Ureter (tissue), 1 donor: ENCODE measurements at regions not wholly inside any gene's neighbourhood (a gene's known extent, or its start where the extent isn't known, plus 50 kb on each side); places are given as distances from the start of the nearest gene placed in this dataset.

ENCODE experiments used
- DNase-seq: peaks from one replicate; pipeline ENCODE4 v3.0.0-alpha.2; 2020; ENCODE audit warnings: low spot score
- donor health status: DM: yes; HTN: yes; CAD: no.

- no peak for DNase-seq
Observed at GRCh38 chr1:82775406-82776000, 974.8 kb downstream of the ADGRL2 start.

GRCh38 chr1:82762829-82763532, 962.2 kb downstream of the ADGRL2 start:
- DNase-seq, result no peak

GRCh38 chr1:82759035-82759434, 958.3 kb downstream of the ADGRL2 start:
- no peak for DNase-seq

GRCh38 chr1:82755671-82756070, 954.9 kb downstream of the ADGRL2 start:
- no peak for DNase-seq

GRCh38 chr1:82755191-82755590, 954.5 kb downstream of the ADGRL2 start:
- DNase-seq, result no peak

- no peak for DNase-seq
Observed at GRCh38 chr1:82752046-82752445, 951.3 kb downstream of the ADGRL2 start.

- DNase-seq, result no peak
Observed at GRCh38 chr1:82733645-82734044, 932.9 kb downstream of the ADGRL2 start.

GRCh38 chr1:82731216-82731615, 930.5 kb downstream of the ADGRL2 start:
- no peak for DNase-seq

GRCh38 chr1:82728206-82728605, 927.5 kb downstream of the ADGRL2 start:
- no peak for DNase-seq

GRCh38 chr1:82724246-82724645, 923.5 kb downstream of the ADGRL2 start:
- no peak for DNase-seq

- DNase-seq, result no peak
Observed at GRCh38 chr1:82722608-82723007, 921.9 kb downstream of the ADGRL2 start.

- DNase-seq, result no peak
Observed at GRCh38 chr1:82721702-82722101, 921.0 kb downstream of the ADGRL2 start.

GRCh38 chr1:82718719-82719419, 918.1 kb downstream of the ADGRL2 start:
- DNase-seq, result no peak

GRCh38 chr1:82710091-82710490, 909.4 kb downstream of the ADGRL2 start:
- no peak for DNase-seq

- no peak for DNase-seq
Observed at GRCh38 chr1:82707681-82708080, 906.9 kb downstream of the ADGRL2 start.

GRCh38 chr1:82706741-82707140, 906.0 kb downstream of the ADGRL2 start:
- no peak for DNase-seq

GRCh38 chr1:82704966-82705365, 904.2 kb downstream of the ADGRL2 start:
- no peak for DNase-seq

- DNase-seq, result no peak
Observed at GRCh38 chr1:82704393-82704792, 903.7 kb downstream of the ADGRL2 start.

GRCh38 chr1:82703951-82704350, 903.2 kb downstream of the ADGRL2 start:
- DNase-seq, result no peak

- no peak for DNase-seq
Observed at GRCh38 chr1:82700476-82700875, 899.7 kb downstream of the ADGRL2 start.

- no peak for DNase-seq
Observed at GRCh38 chr1:82697965-82698364, 897.2 kb downstream of the ADGRL2 start.

- no peak for DNase-seq
Observed at GRCh38 chr1:82695443-82695842, 894.7 kb downstream of the ADGRL2 start.

- no peak for DNase-seq
Observed at GRCh38 chr1:82690411-82690810, 889.7 kb downstream of the ADGRL2 start.
